ENCODE measurements at regions not wholly inside any gene's neighbourhood (a gene's known extent, or its start where the extent isn't known, plus 50 kb on each side); places are given as distances from the start of the nearest gene placed in this dataset.

GRCh38 chr2:3059141-3059925 is 318.3 kb downstream of the EIPR1 start:
- TF ChIP-seq CTCF (IDR thresholded peaks at IDR 0.05): no peak
- intact Hi-C loops (cut with DNase I): no loop called here
- WGBS, 3 donors: 43 to 48% (median 48%) methylated on average over 37 of the region's 37 CpGs
- ATAC-seq (no peak), DNase-seq (no peak)
- Histone ChIP-seq H3K36me3 (ENCODE audit: insufficient read depth in 1 of 2, low read depth in 1 of 2) (no peaks in the 10 kb centered on the region), H3K4me1 (no peaks in the 10 kb centered on the region), H3K27ac (no peak overlapping the region), H3K27me3 (ENCODE audit: insufficient read depth in 3 of 3, low read length in 2 of 3) (no peaks in the 10 kb centered on the region), H3K9me3 (no peaks in the 10 kb centered on the region), H3K4me3 (no peak overlapping the region)

GRCh38 chr2:3054066-3054465 is 323.6 kb downstream of the EIPR1 start:
- Histone ChIP-seq H3K27ac (no peak overlapping the region), H3K4me1 (no peaks in the 10 kb centered on the region), H3K27me3 (ENCODE audit: insufficient read depth in 3 of 3, low read length in 2 of 3) (no peaks in the 10 kb centered on the region), H3K9me3 (no peaks in the 10 kb centered on the region), H3K36me3 (ENCODE audit: insufficient read depth in 1 of 2, low read depth in 1 of 2) (no peaks in the 10 kb centered on the region), H3K4me3 (no peak overlapping the region)
- WGBS, 3 donors: 88 to 91% (median 90%) methylated on average over 8 of the region's 8 CpGs
- ATAC-seq (no peak), DNase-seq (no peak)
- intact Hi-C loops (cut with DNase I): no loop called here
- no peak for TF ChIP-seq CTCF (IDR thresholded peaks at IDR 0.05)

GRCh38 chr2:3051266-3051665 is 326.4 kb downstream of the EIPR1 start:
- no peak for TF ChIP-seq CTCF (IDR thresholded peaks at IDR 0.05)
- H3K4me3 ChIP-seq: no peak overlapping the region
- ATAC-seq: no peak
- intact Hi-C loops (cut with DNase I): no loop called here
- H3K9me3 ChIP-seq: no peaks in the 10 kb centered on the region
- no peak for DNase-seq
- H3K27me3 ChIP-seq (ENCODE audit: insufficient read depth in 3 of 3, low read length in 2 of 3): no peaks in the 10 kb centered on the region
- H3K27ac ChIP-seq: no peak overlapping the region
- no peaks in the 10 kb centered on the region for H3K4me1 ChIP-seq
- no peaks in the 10 kb centered on the region for H3K36me3 ChIP-seq (ENCODE audit: insufficient read depth in 1 of 2, low read depth in 1 of 2)
- 61 to 66% (median 65%) methylated on average over 5 of the region's 5 CpGs for WGBS, 3 donors

GRCh38 chr2:3046170-3046865 is 331.3 kb downstream of the EIPR1 start:
- ATAC-seq (no peak), DNase-seq (no peak)
- H3K4me1 ChIP-seq: no peaks in the 10 kb centered on the region
- no peaks in the 10 kb centered on the region for H3K9me3 ChIP-seq
- H3K27me3 ChIP-seq (ENCODE audit: insufficient read depth in 3 of 3, low read length in 2 of 3): peaks cover 0 to 20% (median 2%) of the 10 kb centered on the region in 3 donors
- H3K36me3 ChIP-seq (ENCODE audit: insufficient read depth in 1 of 2, low read depth in 1 of 2): no peaks in the 10 kb centered on the region
- no peak overlapping the region for H3K4me3 ChIP-seq
- 34 to 46% (median 38%) methylated on average over 14 of the region's 14 CpGs for WGBS, 3 donors
- no peak for TF ChIP-seq CTCF (IDR thresholded peaks at IDR 0.05)
- no peak overlapping the region for H3K27ac ChIP-seq
- intact Hi-C loops (cut with DNase I): no loop called here
